ENCODE measurements at regions not wholly inside any gene's neighbourhood (a gene's known extent, or its start where the extent isn't known, plus 50 kb on each side); places are given as distances from the start of the nearest gene placed in this dataset.

- Histone ChIP-seq H3K27me3 (no peaks in the 10 kb centered on the region), H3K9me3 (no peaks in the 10 kb centered on the region), H3K27ac (no peak overlapping the region), H3K4me1 (no peaks in the 10 kb centered on the region), H3K9ac (ENCODE audit: low read depth in 2 of 2, low read length in 2 of 2) (no peak overlapping the region), H3K36me3 (no peaks in the 10 kb centered on the region), H3K4me3 (no peak overlapping the region)
- intact Hi-C loops (cut with DNase I), result no loop called here
- DNase-seq, result no peak
- TF ChIP-seq, protein P1, sequence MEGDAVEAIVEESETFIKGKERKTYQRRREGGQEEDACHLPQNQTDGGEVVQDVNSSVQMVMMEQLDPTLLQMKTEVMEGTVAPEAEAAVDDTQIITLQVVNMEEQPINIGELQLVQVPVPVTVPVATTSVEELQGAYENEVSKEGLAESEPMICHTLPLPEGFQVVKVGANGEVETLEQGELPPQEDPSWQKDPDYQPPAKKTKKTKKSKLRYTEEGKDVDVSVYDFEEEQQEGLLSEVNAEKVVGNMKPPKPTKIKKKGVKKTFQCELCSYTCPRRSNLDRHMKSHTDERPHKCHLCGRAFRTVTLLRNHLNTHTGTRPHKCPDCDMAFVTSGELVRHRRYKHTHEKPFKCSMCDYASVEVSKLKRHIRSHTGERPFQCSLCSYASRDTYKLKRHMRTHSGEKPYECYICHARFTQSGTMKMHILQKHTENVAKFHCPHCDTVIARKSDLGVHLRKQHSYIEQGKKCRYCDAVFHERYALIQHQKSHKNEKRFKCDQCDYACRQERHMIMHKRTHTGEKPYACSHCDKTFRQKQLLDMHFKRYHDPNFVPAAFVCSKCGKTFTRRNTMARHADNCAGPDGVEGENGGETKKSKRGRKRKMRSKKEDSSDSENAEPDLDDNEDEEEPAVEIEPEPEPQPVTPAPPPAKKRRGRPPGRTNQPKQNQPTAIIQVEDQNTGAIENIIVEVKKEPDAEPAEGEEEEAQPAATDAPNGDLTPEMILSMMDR (IDR thresholded peaks at IDR 0.05), result no peak
Measured at GRCh38 chr5:124606543-124606942, 139.9 kb downstream of the ZNF608 start.

DNA sequence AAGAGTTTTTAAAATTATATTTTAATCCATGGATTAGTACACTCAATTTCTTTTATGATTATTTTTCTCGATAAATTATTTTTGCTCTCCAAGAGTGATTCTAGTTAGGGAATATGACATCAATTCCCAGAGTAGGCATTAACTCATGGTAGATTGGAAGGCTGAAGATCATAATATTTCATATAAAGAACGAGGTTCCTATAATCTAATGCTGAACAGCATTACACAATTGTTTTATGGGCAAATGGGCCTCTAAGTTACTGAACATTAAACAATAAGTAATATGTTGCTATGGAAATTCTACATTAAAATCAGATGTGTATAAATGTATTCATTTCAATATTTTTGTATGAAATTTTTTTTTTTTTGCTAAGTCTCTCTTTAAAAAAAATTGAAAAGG, 140.3 kb downstream of the ZNF608 start:
- Histone ChIP-seq H3K27me3 (no peaks in the 10 kb centered on the region), H3K4me3 (no peak overlapping the region), H3K9me3 (no peaks in the 10 kb centered on the region), H3K27ac (no peak overlapping the region), H3K4me1 (no peaks in the 10 kb centered on the region), H3K36me3 (no peaks in the 10 kb centered on the region), H3K9ac (ENCODE audit: low read depth in 2 of 2, low read length in 2 of 2) (no peak overlapping the region)
- no peak for DNase-seq
- intact Hi-C loops (cut with DNase I), result no loop called here
- TF ChIP-seq, protein P1 (IDR thresholded peaks at IDR 0.05), result no peak

GRCh38 chr5:124605541-124605940, 140.9 kb downstream of the ZNF608 start:
- Histone ChIP-seq H3K9me3 (no peaks in the 10 kb centered on the region), H3K4me1 (no peaks in the 10 kb centered on the region), H3K27me3 (no peaks in the 10 kb centered on the region), H3K4me3 (no peak overlapping the region), H3K9ac (ENCODE audit: low read depth in 2 of 2, low read length in 2 of 2) (no peak overlapping the region), H3K27ac (no peak overlapping the region), H3K36me3 (no peaks in the 10 kb centered on the region)
- intact Hi-C loops (cut with DNase I), result no loop called here
- TF ChIP-seq, protein P1 (IDR thresholded peaks at IDR 0.05), result no peak
- DNase-seq, result no peak

DNA sequence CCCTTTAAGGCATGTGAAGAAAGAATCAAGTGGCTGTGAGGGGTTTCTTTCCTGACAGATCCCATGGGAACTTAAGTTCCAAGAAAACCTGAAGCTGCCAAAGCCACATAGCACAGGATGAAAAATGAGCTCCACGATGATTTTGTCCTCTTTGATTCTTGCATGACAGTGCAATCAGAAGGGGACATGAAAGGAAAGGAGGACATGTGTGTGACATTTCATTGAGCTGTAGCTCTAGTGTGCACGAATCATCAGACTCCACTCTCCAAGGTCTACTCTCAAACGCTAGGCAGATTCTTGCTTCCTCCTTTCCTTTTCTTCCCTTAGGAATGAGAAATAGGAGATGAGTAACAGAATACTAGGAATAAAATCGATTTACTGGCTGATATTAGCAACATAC, 142.0 kb downstream of the ZNF608 start:
- Histone ChIP-seq H3K9ac (ENCODE audit: low read depth in 2 of 2, low read length in 2 of 2) (no peak overlapping the region), H3K27ac (no peak overlapping the region), H3K27me3 (no peaks in the 10 kb centered on the region), H3K9me3 (no peaks in the 10 kb centered on the region), H3K4me3 (no peak overlapping the region), H3K36me3 (no peaks in the 10 kb centered on the region), H3K4me1 (peaks cover 7% of the 10 kb centered on the region)
- intact Hi-C loops (cut with DNase I), result no loop called here
- TF ChIP-seq, protein P1 (IDR thresholded peaks at IDR 0.05), result no peak
- no peak for DNase-seq

GRCh38 chr5:124602925-124603650, 143.4 kb downstream of the ZNF608 start:
- no peak for DNase-seq
- Histone ChIP-seq H3K9me3 (no peaks in the 10 kb centered on the region), H3K4me3 (no peak overlapping the region), H3K27me3 (no peaks in the 10 kb centered on the region), H3K9ac (ENCODE audit: low read depth in 2 of 2, low read length in 2 of 2) (no peak overlapping the region), H3K27ac (no peak overlapping the region), H3K36me3 (no peaks in the 10 kb centered on the region), H3K4me1 (peaks cover 10% of the 10 kb centered on the region)
- intact Hi-C loops (cut with DNase I), result no loop called here
- TF ChIP-seq, protein P1 (IDR thresholded peaks at IDR 0.05), result no peak

Data from colonic mucosa (tissue), 4 donors.